HepG2 (cell line): ENCODE measurements at regions not wholly inside any gene's neighbourhood (a gene's known extent, or its start where the extent isn't known, plus 50 kb on each side); places are given as distances from the start of the nearest gene placed in this dataset.

Experiments
- ATAC-seq: fragments of 200-7000 bp; cut with Tn5 transposase; 3 replicates; pipeline ENCODE4 v1.9.1; 2020; ENCODE audit warnings: mild to moderate bottlenecking, moderate library complexity
- BruUV-seq: library from RNA; stranded (reverse); fragments of 400-500 nt; replicated peaks from 2 replicates; lab custom pipeline; 2021; lab: Mats Ljungman, UMichigan
- CTCF ChIA-PET: fragments of 300-600 bp; formaldehyde crosslinking; extraction: SDS; loops from one replicate; lab custom pipeline; 2021; ENCODE audit warnings: low total read pairs, inconsistent platforms, low intra/inter-chr PET ratio; lab: Yijun Ruan, JAX
- POLR2A ChIA-PET: fragments of 350-600 bp; sonication (Branson Sonifier 250); formaldehyde crosslinking; loops from one replicate; lab custom pipeline; 2020; ENCODE audit warnings: antibody characterized with exemption, inconsistent platforms; lab: Yijun Ruan, JAX
- DNase-seq: peaks from one replicate; pipeline ENCODE4 v3.0.0-alpha.2; 2015; ENCODE audit warnings: low spot score
- FAIRE-seq: peaks from 3 replicates; lab custom pipeline; 2011; peaks lifted over from hg19 to GRCh38; lab: Jason Lieb, UNC
- H2AFZ ChIP-seq: one replicate; pipeline ENCODE4 v1.6.1; 2011; ENCODE audit warnings: low read length, inconsistent platforms
- H3K27ac ChIP-seq: fragments of 300-600 bp; 3 replicates; pipeline ENCODE4 v1.8.0; 2011; ENCODE audit warnings: mixed run types, mild to moderate bottlenecking, mixed read lengths, low read length, inconsistent platforms; ENCODE audit not compliant: insufficient read depth; ENCODE audit errors: extremely low read length
- H3K27me3 ChIP-seq, 2 experiments: fragments of 200-600 bp in 1 of 2; 2 replicates in 1 of 2; 3 replicates in 1 of 2; pipeline versions ENCODE4 v1.6.0 to v1.8.0; 2011; ENCODE audit warnings: low read length in 2 of 2, mild to moderate bottlenecking in 2 of 2, moderate library complexity in 2 of 2, inconsistent platforms in 1 of 2; ENCODE audit not compliant: insufficient read depth in 2 of 2, control insufficient read depth in 1 of 2
- H3K36me3 ChIP-seq, 2 experiments: fragments of 200-600 bp in 1 of 2; replicated peaks in 1 of 2; 2 replicates in 1 of 2; 3 replicates in 1 of 2; pipeline versions ENCODE4 v1.5.1 to v1.8.0; 2011; ENCODE audit warnings: low read length in 2 of 2, inconsistent platforms in 1 of 2; ENCODE audit not compliant: insufficient read depth in 2 of 2, control insufficient read depth in 1 of 2
- H3K4me1 ChIP-seq: 2 replicates; pipeline ENCODE4 v1.5.1; 2012; ENCODE audit warnings: low read length, inconsistent platforms; ENCODE audit not compliant: insufficient read depth
- H3K4me2 ChIP-seq: 2 replicates; pipeline ENCODE4 v1.6.0; 2011; ENCODE audit warnings: low read depth, low read length, inconsistent platforms
- H3K4me3 ChIP-seq, 3 experiments: fragments of 200-600 bp in 1 of 3; sonication (generic), shearing (Covaris generic) in 1 of 3; replicated peaks in 1 of 3; 2 replicates each; pipeline ENCODE4 v1.5.1; 2011 to 2016; ENCODE audit warnings: low read length in 3 of 3, inconsistent platforms in 2 of 3, low read depth in 2 of 3, mild to moderate bottlenecking in 2 of 3, control low read depth in 1 of 3, mixed read lengths in 1 of 3; ENCODE audit not compliant: insufficient read depth in 1 of 3
- H3K79me2 ChIP-seq: one replicate; pipeline ENCODE4 v1.6.1; 2011; ENCODE audit warnings: low read length, inconsistent platforms; ENCODE audit not compliant: insufficient read depth
- H3K9ac ChIP-seq: 2 replicates; pipeline ENCODE4 v1.6.0; 2011; ENCODE audit warnings: mild to moderate bottlenecking, low read depth, low read length, inconsistent platforms; ENCODE audit not compliant: insufficient read depth
- H3K9me3 ChIP-seq: 2 replicates; pipeline ENCODE4 v1.5.1; 2012; ENCODE audit warnings: mild to moderate bottlenecking, low read length
- H4K20me1 ChIP-seq: 2 replicates; pipeline ENCODE4 v1.6.0; 2011; ENCODE audit warnings: inconsistent platforms, mild to moderate bottlenecking, low read length, moderate library complexity; ENCODE audit not compliant: insufficient read depth
- CEBPZ ChIP-seq: IDR thresholded peaks from 2 replicates; pipeline ENCODE4 v1.6.1; 2012; ENCODE audit warnings: low read length, improper control_type of control experiment
- HOXA5 ChIP-seq: sonication (generic); formaldehyde crosslinking; IDR thresholded peaks from 2 replicates; pipeline ENCODE4 v1.4.0; 2020; ENCODE audit warnings: missing genetic modification reagents
- KDM5A ChIP-seq: fragments of 200-600 bp; sonication (generic); IDR thresholded peaks from 2 replicates; pipeline ENCODE4 v1.7.0; 2018; ENCODE audit warnings: antibody characterized with exemption, mild to moderate bottlenecking, low read length, borderline replicate concordance
- NFKB2 ChIP-seq: sonication (generic); formaldehyde crosslinking; IDR thresholded peaks from 2 replicates; pipeline ENCODE4 v1.4.0; 2020; ENCODE audit warnings: missing genetic modification reagents, borderline replicate concordance
- POLR2G ChIP-seq: fragments of 200-400 bp; formaldehyde crosslinking; IDR thresholded peaks from 2 replicates; pipeline ENCODE4 v1.6.1; 2018; ENCODE audit warnings: mild to moderate bottlenecking, low read depth, low read length, moderate library complexity
- TAF1 ChIP-seq: sonication (generic); formaldehyde crosslinking; IDR thresholded peaks from 2 replicates; pipeline ENCODE4 v1.4.0; 2020; ENCODE audit warnings: missing genetic modification reagents
- WGBS: methylation state at CpG from one replicate; pipeline ENCODE4 v1.1.6; 2017; ENCODE audit warnings: low lambda C conversion rate; 5-methylcytosine and 5-hydroxymethylcytosine counted together
- in situ Hi-C: cut with HindIII; loops from 2 replicates; pipeline ENCODE4 v1.10.0; 2017; ENCODE audit warnings: low pct_unique_long_range_greater_than_20kb; ENCODE audit not compliant: extremely low pct_ligation_motif_present
- intact Hi-C: fragments of 100-400 bp; cut with micrococcal nuclease; formaldehyde crosslinking; loops from one replicate; pipeline ENCODE4 v1.10.0; 2022; ENCODE audit not compliant: unreplicated experiment
- TF ChIP-seq, protein P1 (sequence below): sonication (generic); formaldehyde crosslinking; IDR thresholded peaks from 2 replicates; pipeline ENCODE4 v1.4.0; 2020; ENCODE audit warnings: missing genetic modification reagents, borderline replicate concordance
- TF ChIP-seq, protein P2 (sequence below): sonication (generic); formaldehyde crosslinking; IDR thresholded peaks from 2 replicates; pipeline ENCODE4 v1.4.0; 2020; ENCODE audit warnings: mild to moderate bottlenecking, low read depth, missing genetic modification reagents

- no peak for ATAC-seq
- Histone ChIP-seq H3K4me1 (no peaks in the 10 kb centered on the region), H2AFZ (peak overlapping the region; percentile 15), H4K20me1 (no peaks in the 10 kb centered on the region), H3K36me3 (no peaks in the 10 kb centered on the region), H3K9ac (no peak overlapping the region), H3K9me3 (peaks cover 70% of the 10 kb centered on the region), H3K4me3 (no peak overlapping the region), H3K27ac (no peak overlapping the region), H3K79me2 (no peaks in the 10 kb centered on the region), H3K4me2 (no peak overlapping the region), H3K27me3 (no peaks in the 10 kb centered on the region)
- no peak for TF ChIP-seq HOXA5 (CRISPR knock-in tag)
- WGBS = 0% methylated on average over 1 of the region's 1 CpG
- FAIRE-seq = no peak
- ChIA-PET CTCF (no interaction called here), POLR2A (no interaction called here)
- no peak for DNase-seq
- BruUV-seq = no TSS peak
- in situ Hi-C loops = no loop called here
- intact Hi-C loops = no loop called here
These were observed 1434.3 kb upstream of the FLRT2 start for GRCh38 chr14:84095681-84096080.

DNA sequence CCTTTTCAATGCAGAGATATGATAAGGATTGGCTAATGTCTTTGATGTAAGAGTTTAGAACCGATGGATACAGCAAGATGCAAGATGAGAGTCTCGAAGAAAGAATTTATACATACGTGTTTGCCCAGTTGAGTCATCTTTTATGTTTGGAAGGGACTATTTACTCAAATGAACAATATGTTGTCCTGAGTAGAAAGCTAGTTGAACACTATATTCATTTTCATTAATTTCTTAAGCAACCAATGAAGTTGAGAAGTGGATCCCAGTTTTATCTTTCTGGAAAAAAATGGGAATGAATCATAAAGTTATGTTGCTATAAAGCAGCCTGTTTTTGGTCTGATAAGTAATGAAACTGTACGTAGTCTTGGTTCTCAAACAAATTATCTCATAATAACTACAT, 1431.7 kb upstream of the FLRT2 start:
- WGBS = 45% methylated on average over 4 of the region's 4 CpGs
- CTCF ChIA-PET = no interaction called here
- no peak for FAIRE-seq

More for the DNA sequence above, 1431.7 kb upstream of the FLRT2 start:
- POLR2A ChIA-PET = no interaction called here
- no peak overlapping the region for H2AFZ ChIP-seq
- H3K9ac ChIP-seq = no peak overlapping the region
- no peaks in the 10 kb centered on the region for H3K79me2 ChIP-seq
- H3K4me3 ChIP-seq = no peak overlapping the region
- TF ChIP-seq, protein P1, sequence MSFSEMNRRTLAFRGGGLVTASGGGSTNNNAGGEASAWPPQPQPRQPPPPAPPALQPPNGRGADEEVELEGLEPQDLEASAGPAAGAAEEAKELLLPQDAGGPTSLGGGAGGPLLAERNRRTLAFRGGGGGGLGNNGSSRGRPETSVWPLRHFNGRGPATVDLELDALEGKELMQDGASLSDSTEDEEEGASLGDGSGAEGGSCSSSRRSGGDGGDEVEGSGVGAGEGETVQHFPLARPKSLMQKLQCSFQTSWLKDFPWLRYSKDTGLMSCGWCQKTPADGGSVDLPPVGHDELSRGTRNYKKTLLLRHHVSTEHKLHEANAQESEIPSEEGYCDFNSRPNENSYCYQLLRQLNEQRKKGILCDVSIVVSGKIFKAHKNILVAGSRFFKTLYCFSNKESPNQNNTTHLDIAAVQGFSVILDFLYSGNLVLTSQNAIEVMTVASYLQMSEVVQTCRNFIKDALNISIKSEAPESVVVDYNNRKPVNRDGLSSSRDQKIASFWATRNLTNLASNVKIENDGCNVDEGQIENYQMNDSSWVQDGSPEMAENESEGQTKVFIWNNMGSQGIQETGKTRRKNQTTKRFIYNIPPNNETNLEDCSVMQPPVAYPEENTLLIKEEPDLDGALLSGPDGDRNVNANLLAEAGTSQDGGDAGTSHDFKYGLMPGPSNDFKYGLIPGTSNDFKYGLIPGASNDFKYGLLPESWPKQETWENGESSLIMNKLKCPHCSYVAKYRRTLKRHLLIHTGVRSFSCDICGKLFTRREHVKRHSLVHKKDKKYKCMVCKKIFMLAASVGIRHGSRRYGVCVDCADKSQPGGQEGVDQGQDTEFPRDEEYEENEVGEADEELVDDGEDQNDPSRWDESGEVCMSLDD (CRISPR knock-in tag) = no peak
- TF ChIP-seq NFKB2 (CRISPR knock-in tag) (no peak), TAF1 (no peak), POLR2G (no peak), KDM5A (no peak), CEBPZ (no peak)
- TF ChIP-seq, protein P2, sequence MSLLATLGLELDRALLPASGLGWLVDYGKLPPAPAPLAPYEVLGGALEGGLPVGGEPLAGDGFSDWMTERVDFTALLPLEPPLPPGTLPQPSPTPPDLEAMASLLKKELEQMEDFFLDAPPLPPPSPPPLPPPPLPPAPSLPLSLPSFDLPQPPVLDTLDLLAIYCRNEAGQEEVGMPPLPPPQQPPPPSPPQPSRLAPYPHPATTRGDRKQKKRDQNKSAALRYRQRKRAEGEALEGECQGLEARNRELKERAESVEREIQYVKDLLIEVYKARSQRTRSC = no peak
- TF ChIP-seq, all 625 proteins: peak for 0
- in situ Hi-C loops = no loop called here
- Histone ChIP-seq H3K27ac (no peak overlapping the region), H3K27me3 (no peaks in the 10 kb centered on the region), H3K4me1 (no peaks in the 10 kb centered on the region), H3K9me3 (peaks cover 63% of the 10 kb centered on the region), H4K20me1 (no peaks in the 10 kb centered on the region), H3K4me2 (no peak overlapping the region), H3K36me3 (no peaks in the 10 kb centered on the region)
- intact Hi-C loops = no loop called here
- no TSS peak for BruUV-seq
- no peak for DNase-seq
- ATAC-seq = no peak
